ENCODE measurements at regions not wholly inside any gene's neighbourhood (a gene's known extent, or its start where the extent isn't known, plus 50 kb on each side); places are given as distances from the start of the nearest gene placed in this dataset.

- no peak for TF ChIP-seq CTCF (conservative IDR thresholded peaks at IDR 0.05 in 1 of 2, IDR thresholded peaks at IDR 0.05 in 1 of 2; ENCODE audit: low read depth in 1 of 2, low read length in 2 of 2)
- TF ChIP-seq EZH2 (IDR thresholded peaks at IDR 0.05; ENCODE audit: low read length, missing control alignments): no peak
These were observed 60.6 kb upstream of the HMHB1 start for GRCh38 chr5:143751342-143751741.

Data from fibroblast of lung (primary cell).